ENCODE measurements at regions not wholly inside any gene's neighbourhood (a gene's known extent, or its start where the extent isn't known, plus 50 kb on each side); places are given as distances from the start of the nearest gene placed in this dataset.

DNA sequence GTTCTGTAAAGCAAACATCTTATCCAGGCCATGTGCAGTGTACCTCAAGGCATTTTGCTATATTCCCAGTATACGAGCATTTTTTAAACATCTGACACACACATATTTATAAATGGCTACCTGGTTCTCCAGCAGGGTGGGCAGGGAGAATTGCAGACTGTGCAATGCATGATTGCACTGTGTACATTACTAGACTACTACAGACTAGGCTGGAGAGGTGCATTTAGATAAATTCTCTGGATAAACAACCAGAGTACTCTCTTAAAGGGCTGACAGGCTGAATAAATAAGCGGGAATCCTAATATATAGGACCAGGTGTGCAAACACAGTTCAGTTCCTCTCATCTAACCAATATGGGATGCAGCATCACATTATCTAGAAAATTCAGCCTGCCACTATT is 428.3 kb upstream of the ARID1B start:
- H3K4me3 ChIP-seq (ENCODE audit: low read depth, low read length): no peak overlapping the region
- no peak for DNase-seq (ENCODE audit: low read depth)
- no peak for TF ChIP-seq MYC (IDR thresholded peaks at IDR 0.05; ENCODE audit: low read depth, low read length)

DNA sequence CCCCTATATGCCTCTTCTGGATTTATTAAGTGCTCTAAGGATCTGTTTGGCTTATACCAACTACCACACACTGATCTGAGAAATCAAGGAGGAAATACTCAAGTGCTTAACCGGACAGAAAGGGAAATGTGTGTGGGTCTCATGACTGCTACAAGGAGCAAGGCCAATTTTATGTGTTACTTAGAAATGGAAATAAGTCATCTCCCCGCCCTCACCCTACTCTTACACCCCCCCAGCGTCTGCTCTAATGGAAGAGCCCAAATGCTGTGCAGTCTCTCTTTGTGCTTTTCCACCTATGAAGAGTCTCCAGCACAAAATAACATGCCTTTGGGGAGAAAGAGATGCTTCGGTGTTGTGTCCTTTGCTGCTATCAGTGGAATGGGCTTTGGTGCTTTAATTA is 428.8 kb upstream of the ARID1B start:
- no peak overlapping the region for H3K4me3 ChIP-seq (ENCODE audit: low read depth, low read length)
- TF ChIP-seq, protein P1, sequence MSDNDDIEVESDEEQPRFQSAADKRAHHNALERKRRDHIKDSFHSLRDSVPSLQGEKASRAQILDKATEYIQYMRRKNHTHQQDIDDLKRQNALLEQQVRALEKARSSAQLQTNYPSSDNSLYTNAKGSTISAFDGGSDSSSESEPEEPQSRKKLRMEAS (IDR thresholded peaks at IDR 0.05; ENCODE audit: low read depth, low read length): no peak
- TF ChIP-seq POLR2A (IDR thresholded peaks at IDR 0.05; ENCODE audit: extremely low read depth, insufficient read length): no peak
- TF ChIP-seq, protein P2, sequence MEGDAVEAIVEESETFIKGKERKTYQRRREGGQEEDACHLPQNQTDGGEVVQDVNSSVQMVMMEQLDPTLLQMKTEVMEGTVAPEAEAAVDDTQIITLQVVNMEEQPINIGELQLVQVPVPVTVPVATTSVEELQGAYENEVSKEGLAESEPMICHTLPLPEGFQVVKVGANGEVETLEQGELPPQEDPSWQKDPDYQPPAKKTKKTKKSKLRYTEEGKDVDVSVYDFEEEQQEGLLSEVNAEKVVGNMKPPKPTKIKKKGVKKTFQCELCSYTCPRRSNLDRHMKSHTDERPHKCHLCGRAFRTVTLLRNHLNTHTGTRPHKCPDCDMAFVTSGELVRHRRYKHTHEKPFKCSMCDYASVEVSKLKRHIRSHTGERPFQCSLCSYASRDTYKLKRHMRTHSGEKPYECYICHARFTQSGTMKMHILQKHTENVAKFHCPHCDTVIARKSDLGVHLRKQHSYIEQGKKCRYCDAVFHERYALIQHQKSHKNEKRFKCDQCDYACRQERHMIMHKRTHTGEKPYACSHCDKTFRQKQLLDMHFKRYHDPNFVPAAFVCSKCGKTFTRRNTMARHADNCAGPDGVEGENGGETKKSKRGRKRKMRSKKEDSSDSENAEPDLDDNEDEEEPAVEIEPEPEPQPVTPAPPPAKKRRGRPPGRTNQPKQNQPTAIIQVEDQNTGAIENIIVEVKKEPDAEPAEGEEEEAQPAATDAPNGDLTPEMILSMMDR (IDR thresholded peaks at IDR 0.05; ENCODE audit: low read depth, low read length): no peak
- DNase-seq (ENCODE audit: low read depth): no peak

DNA sequence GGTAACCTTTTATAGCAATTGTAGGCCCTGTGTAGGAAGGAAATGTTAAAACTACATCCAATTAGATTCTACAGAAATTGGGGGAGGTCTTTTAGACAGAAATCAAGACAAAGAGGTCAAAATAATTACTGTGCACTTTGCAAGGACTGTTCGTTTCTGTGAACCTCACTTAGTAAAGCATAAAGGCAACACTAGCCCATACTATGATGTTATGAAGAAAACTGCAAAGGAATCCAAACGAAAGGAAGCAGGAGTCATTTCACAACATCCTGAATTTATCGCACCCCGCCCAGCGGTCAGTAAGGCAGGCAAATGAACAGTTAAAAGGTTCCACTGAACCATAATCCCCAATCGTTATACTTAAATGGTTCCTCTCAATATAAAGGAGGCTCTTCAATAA is 429.5 kb upstream of the ARID1B start:
- H3K4me3 ChIP-seq (ENCODE audit: low read depth, low read length): no peak overlapping the region
- TF ChIP-seq, protein P2 (IDR thresholded peaks at IDR 0.05; ENCODE audit: low read depth, low read length): no peak
- TF ChIP-seq POLR2A (IDR thresholded peaks at IDR 0.05; ENCODE audit: extremely low read depth, insufficient read length) (no peak), MYC (IDR thresholded peaks at IDR 0.05; ENCODE audit: low read depth, low read length) (no peak)
- TF ChIP-seq, protein P1 (IDR thresholded peaks at IDR 0.05; ENCODE audit: low read depth, low read length): no peak
- peak; percentile 48 for DNase-seq (ENCODE audit: low read depth)

DNA sequence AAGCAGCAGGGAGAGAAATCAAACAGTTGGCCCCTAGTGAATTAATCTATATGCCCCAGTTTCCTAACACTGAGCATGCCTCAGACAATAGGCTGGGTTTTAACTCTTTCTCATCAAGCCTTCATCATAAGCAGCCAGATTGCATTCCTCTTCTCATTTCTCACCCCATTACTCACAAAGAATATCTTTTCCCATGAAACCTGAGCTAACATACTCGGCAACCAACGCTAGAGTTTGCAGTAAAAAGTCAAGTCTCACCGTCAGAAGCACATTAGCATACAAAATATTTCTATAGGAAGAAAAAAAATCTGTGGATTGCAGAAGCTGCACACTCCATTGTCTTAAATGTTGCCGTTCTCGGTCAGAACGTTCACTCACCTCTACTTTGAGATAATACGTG is 429.9 kb upstream of the ARID1B start:
- DNase-seq (ENCODE audit: low read depth): no peak
- H3K4me3 ChIP-seq (ENCODE audit: low read depth, low read length): no peak overlapping the region
- TF ChIP-seq, protein P2 (IDR thresholded peaks at IDR 0.05; ENCODE audit: low read depth, low read length): no peak
- no peak for TF ChIP-seq POLR2A (IDR thresholded peaks at IDR 0.05; ENCODE audit: extremely low read depth, insufficient read length)
- TF ChIP-seq, protein P1 (IDR thresholded peaks at IDR 0.05; ENCODE audit: low read depth, low read length): no peak
- no peak for TF ChIP-seq MYC (IDR thresholded peaks at IDR 0.05; ENCODE audit: low read depth, low read length)

DNA sequence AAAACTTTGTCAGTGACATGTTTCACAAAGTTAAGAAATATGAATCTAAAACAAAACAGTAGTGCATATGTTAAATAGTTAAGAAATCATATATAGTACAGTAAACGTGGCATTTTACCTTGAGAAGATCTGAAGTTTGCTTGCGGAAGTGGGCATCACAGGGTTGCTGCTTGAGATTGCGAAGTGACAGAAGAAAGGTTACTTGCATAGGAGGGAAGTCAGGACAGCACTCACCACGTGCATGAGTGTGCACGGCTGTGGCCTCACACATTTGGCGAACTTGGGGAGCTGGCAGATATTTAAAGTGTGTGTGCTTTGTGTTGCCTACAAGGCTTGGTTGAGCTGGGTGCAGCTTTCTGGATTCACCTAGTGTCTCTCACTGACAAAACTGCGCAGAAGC is 431.5 kb upstream of the ARID1B start:
- TF ChIP-seq, protein P2 (IDR thresholded peaks at IDR 0.05; ENCODE audit: low read depth, low read length): no peak
- TF ChIP-seq, protein P1 (IDR thresholded peaks at IDR 0.05; ENCODE audit: low read depth, low read length): no peak
- TF ChIP-seq MYC (IDR thresholded peaks at IDR 0.05; ENCODE audit: low read depth, low read length): no peak
- TF ChIP-seq POLR2A (IDR thresholded peaks at IDR 0.05; ENCODE audit: extremely low read depth, insufficient read length): no peak
- no peak overlapping the region for H3K4me3 ChIP-seq (ENCODE audit: low read depth, low read length)
- DNase-seq (ENCODE audit: low read depth): peak; percentile 18

DNA sequence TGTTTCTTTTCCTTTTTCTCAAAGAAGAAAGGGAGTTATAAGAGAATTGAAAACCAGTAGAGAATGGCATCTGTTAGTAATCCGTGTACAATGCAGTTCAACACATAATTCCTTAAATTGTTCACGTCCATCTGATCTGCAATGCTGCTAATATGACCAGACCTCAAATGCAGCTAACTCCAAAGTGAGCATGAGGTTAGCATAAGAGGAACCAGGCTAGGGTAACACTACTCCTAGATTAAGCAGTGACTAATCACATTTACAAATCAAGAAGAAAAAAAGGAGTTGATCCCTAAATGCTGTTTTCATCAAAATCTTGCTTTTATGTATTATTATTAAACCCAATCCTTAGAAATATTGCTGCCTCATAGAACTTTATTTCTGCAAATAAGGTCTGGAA is 432.7 kb upstream of the ARID1B start:
- TF ChIP-seq, protein P1 (IDR thresholded peaks at IDR 0.05; ENCODE audit: low read depth, low read length): no peak
- TF ChIP-seq MYC (IDR thresholded peaks at IDR 0.05; ENCODE audit: low read depth, low read length) (no peak), POLR2A (IDR thresholded peaks at IDR 0.05; ENCODE audit: extremely low read depth, insufficient read length) (no peak)
- TF ChIP-seq, protein P2 (IDR thresholded peaks at IDR 0.05; ENCODE audit: low read depth, low read length): no peak
- no peak overlapping the region for H3K4me3 ChIP-seq (ENCODE audit: low read depth, low read length)
- peak; percentile 7 for DNase-seq (ENCODE audit: low read depth)
